AG09319 (cell line): ENCODE measurements at regions not wholly inside any gene's neighbourhood (a gene's known extent, or its start where the extent isn't known, plus 50 kb on each side); places are given as distances from the start of the nearest gene placed in this dataset.
"Not testable (repeated sequence)": the region's sequence is repeated elsewhere in the genome, so short reads cannot be mapped to it uniquely, and the experiment has no call there.

Source experiments
- DNase-seq: peaks from one replicate; pipeline ENCODE4 v3.0.0-alpha.2; 2010; ENCODE audit warnings: low read depth; ENCODE audit errors: extremely low read depth
- CTCF ChIP-seq: IDR thresholded peaks from 2 replicates; pipeline ENCODE4 v1.5.1; 2011; ENCODE audit warnings: low read depth, mild to moderate bottlenecking, inconsistent platforms, low read length, moderate library complexity

GRCh38 chr5:18292146-18292545 lies 657.9 kb downstream of the TAF11L14 start:
- TF ChIP-seq CTCF, result no peak
- no peak for DNase-seq

DNA sequence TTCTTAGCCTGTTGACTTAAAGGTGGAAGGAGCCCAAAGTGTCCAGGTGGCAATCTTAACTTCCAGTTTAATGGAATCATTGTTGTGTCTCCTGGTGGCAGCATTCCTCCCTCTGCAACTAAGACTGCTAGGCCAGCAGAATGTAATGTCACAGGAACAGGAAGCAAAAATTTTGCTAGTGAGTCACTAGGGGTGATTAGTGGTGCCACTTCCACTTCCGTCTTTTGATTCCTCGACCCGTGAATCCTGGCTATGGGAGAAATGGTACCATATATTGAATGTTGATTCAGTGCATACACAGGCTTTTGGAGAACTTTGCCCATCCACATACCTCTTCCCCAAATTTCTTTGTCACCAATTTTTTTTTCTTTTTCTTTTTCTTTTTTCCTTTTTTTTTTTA lies 661.4 kb downstream of the TAF11L14 start:
- not testable (repeated sequence) for DNase-seq

GRCh38 chr5:18299166-18299565 lies 664.9 kb downstream of the TAF11L14 start:
- no peak for DNase-seq
- TF ChIP-seq CTCF, result no peak

DNA sequence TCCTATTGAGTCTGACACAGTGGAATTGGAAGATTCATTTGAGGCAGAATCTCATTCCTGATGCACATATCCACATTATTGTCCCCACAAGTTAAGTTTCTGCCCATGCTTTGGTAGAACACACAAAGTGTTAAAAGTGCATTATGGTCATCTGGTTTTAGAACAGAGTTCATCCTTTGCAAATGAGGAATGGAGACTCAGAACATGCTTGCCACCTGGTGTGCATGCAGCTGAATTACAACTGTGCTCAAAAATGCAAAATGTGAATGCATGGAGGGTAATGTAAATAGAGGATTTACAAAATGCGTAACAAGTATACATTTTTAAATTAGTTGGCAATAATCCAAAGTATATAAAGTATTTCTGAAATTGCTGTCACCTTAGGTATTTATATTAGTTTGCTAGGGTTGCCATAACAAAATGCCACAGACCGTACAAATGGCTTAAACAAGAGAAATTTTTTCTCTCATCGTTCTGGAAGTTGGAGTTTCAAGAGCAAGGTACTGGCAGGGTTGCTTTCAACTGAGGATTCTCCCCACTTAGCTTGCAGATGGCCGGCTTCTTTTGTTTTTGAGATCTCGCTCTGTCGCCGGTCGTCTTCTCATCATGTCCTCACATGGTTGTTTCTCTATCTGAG lies 671.1 kb downstream of the TAF11L14 start:
- no peak for DNase-seq
- TF ChIP-seq CTCF, result peak; percentile 70

DNA sequence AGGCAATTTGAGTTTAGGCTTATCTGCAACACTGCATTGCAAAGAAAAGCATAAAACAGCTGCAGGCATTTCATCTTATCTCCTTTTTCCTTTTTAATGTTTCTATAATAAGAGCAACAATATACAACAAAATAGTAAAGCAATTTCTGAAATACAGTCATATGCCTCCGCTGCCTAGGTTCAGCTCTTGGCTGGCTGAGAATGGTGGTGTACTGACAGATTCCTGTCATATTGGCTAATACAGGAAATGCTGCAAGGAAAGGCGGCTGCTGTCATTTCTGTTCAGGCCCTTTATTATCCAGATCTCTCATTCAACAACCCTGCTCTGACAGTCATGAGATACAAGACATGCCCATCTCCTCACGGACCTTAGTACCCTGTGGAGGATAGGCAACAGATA lies 677.0 kb downstream of the TAF11L14 start:
- no peak for TF ChIP-seq CTCF

GRCh38 chr5:18312016-18312415 lies 677.8 kb downstream of the TAF11L14 start:
- no peak for TF ChIP-seq CTCF
- DNase-seq, result no peak

More for the DNA sequence above, 677.0 kb downstream of the TAF11L14 start:
- no peak for DNase-seq

GRCh38 chr5:18314192-18314778 lies 680.0 kb downstream of the TAF11L14 start:
- DNase-seq, result no peak
- peak; percentile 38 for TF ChIP-seq CTCF
